HAP-1 (cell line): ENCODE measurements at regions not wholly inside any gene's neighbourhood (a gene's known extent, or its start where the extent isn't known, plus 50 kb on each side); places are given as distances from the start of the nearest gene placed in this dataset.

Experiments
- DNase-seq, 2 experiments: peaks; one replicate each; pipeline ENCODE4 v3.0.0-alpha.2; 2016 to 2020; ENCODE audit warnings: low spot score in 2 of 2
- H3K27me3 ChIP-seq: fragments of 250-450 bp; sonication (Bioruptor Pico); 2 replicates; pipeline ENCODE4 v1.5.1; 2020; ENCODE audit warnings: low read depth, mild to moderate bottlenecking, moderate library complexity
- H3K36me3 ChIP-seq: fragments of 250-450 bp; sonication (Bioruptor Pico); replicated peaks from 2 replicates; pipeline ENCODE4 v1.5.1; 2020; ENCODE audit warnings: mild to moderate bottlenecking
- H3K4me1 ChIP-seq: fragments of 250-450 bp; sonication (Bioruptor Pico); 2 replicates; pipeline ENCODE4 v1.5.1; 2020; ENCODE audit warnings: mild to moderate bottlenecking
- H3K4me3 ChIP-seq: fragments of 250-450 bp; sonication (Bioruptor Pico); 2 replicates; pipeline ENCODE4 v1.5.1; 2020; ENCODE audit warnings: mild to moderate bottlenecking, moderate library complexity
- H3K9me3 ChIP-seq: fragments of 250-450 bp; sonication (Bioruptor Pico); 2 replicates; pipeline ENCODE4 v1.5.1; 2020; ENCODE audit warnings: mild to moderate bottlenecking, moderate library complexity
- in situ Hi-C: fragments of 300-500 bp; cut with MboI; formaldehyde crosslinking; loops from 3 replicates; pipeline ENCODE4 v1.14.3; 2020; ENCODE audit warnings: low sequenced_read_pairs, inconsistent platforms, mixed read lengths

DNA sequence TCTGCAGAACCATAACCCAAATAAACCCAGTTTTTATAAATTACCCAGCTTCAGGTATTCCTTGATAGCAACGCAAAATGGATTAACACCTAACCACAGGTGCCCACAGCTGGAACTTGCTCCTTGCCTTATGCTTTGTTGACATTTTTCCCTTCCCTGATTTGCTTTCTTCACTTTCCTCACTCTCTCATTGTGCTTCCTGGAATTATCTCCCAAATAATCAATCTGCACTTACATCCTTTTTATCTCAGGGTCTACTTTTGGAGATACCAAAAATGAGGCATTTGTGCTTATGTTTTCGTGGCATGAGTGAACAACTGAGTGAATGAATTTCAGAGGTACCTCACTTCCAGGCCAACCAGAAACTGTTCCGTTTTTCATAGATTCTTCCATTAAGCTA, 374.3 kb downstream of the DOK5 start:
- H3K27me3 ChIP-seq, result no peaks in the 10 kb centered on the region
- no peak overlapping the region for H3K4me3 ChIP-seq
- no peaks in the 10 kb centered on the region for H3K9me3 ChIP-seq
- DNase-seq, result no peak
- no peaks in the 10 kb centered on the region for H3K36me3 ChIP-seq
- in situ Hi-C loops, result no loop called here
- no peaks in the 10 kb centered on the region for H3K4me1 ChIP-seq

DNA sequence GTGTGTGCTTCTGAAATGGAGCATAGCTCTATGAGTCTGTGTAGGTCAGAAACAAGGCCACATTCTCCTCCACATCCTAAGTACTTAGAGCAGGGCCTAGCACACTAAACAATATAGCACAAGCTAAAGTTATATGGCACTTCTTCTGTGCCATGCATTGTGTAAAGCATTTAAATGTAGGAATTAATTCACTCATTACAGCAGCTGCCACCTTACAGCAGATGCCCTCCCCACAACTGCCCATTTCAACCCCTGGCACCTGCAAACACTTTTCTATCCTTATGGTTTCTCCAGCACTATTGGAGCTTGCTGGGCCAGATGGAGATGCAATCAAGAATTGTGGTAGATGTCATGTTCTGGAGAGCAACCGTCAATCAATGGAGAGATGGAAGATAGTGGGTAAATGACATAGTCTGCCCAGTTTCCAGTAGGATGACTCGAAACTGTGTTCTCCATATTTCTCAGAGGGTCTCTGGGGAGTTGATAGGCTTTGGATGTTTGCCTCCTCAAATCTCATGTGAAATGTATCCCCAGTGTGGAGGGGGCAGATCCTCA, 373.7 kb downstream of the DOK5 start:
- Histone ChIP-seq H3K36me3 (no peaks in the 10 kb centered on the region), H3K27me3 (no peaks in the 10 kb centered on the region), H3K4me3 (no peak overlapping the region), H3K4me1 (no peaks in the 10 kb centered on the region), H3K9me3 (no peaks in the 10 kb centered on the region)
- in situ Hi-C loops, result no loop called here
- no peak for DNase-seq

DNA sequence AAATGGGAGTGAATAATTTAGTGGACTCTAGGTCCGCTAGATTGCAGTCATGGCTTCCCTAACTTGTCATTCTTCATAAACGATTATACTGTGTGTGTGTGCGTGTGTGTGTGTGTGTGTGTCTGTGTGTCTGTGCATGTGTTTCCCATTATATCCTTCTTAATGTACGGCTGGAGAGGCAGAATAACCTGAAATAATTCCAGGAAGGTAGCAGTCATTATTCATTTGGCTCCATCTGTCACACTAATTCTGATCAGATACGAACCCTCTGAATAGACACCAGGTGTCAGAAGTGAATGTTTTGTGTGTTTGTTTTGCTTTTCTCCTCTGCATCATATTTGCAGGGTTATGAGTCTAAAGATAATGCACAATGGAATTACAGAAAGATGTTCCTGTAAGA, 372.9 kb downstream of the DOK5 start:
- Histone ChIP-seq H3K27me3 (no peaks in the 10 kb centered on the region), H3K9me3 (no peaks in the 10 kb centered on the region), H3K4me3 (no peak overlapping the region), H3K36me3 (no peaks in the 10 kb centered on the region), H3K4me1 (no peaks in the 10 kb centered on the region)
- no peak for DNase-seq
- in situ Hi-C loops, result no loop called here

DNA sequence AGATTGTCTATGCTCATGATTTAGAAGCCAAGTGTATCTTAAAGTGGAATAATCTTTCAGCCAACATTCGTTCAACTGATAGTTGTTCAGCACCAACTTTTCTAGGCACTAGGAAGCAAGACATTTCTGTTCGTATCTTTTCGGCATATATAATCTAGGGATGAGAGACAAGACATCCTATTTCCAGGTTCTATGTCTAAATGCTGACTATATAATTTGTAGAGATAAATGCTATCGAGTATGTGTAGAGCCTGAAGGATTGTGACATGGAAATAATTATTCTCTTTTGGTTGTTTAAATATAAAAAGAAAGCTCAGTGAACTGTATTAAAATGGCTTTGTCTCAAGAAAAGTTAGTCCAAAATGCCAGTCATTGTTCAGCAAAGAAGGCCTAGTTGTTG, 371.6 kb downstream of the DOK5 start:
- in situ Hi-C loops, result no loop called here
- Histone ChIP-seq H3K9me3 (no peaks in the 10 kb centered on the region), H3K4me1 (no peaks in the 10 kb centered on the region), H3K36me3 (no peaks in the 10 kb centered on the region), H3K27me3 (no peaks in the 10 kb centered on the region), H3K4me3 (no peak overlapping the region)
- no peak for DNase-seq

DNA sequence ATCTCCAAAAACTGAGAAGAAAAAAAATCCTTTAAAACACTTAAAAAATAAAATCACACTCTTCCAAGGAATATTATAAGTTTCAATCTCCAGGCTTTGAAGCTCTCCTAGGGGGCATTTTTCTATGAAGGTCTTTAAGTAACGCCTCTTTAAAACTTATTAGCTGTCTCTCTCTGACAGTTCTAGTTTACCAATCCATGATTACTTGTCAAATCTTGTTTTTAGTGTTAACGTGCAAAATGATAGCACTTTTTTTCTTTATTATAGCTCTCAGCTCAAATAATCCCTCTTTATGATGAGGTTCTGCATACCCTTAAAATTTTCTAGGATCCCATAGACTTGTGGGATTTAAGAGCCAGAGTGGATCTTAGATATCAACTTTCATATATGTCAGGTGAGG, 369.0 kb downstream of the DOK5 start:
- Histone ChIP-seq H3K4me1 (no peaks in the 10 kb centered on the region), H3K4me3 (no peak overlapping the region), H3K9me3 (no peaks in the 10 kb centered on the region), H3K36me3 (no peaks in the 10 kb centered on the region), H3K27me3 (no peaks in the 10 kb centered on the region)
- no peak for DNase-seq
- in situ Hi-C loops, result no loop called here

DNA sequence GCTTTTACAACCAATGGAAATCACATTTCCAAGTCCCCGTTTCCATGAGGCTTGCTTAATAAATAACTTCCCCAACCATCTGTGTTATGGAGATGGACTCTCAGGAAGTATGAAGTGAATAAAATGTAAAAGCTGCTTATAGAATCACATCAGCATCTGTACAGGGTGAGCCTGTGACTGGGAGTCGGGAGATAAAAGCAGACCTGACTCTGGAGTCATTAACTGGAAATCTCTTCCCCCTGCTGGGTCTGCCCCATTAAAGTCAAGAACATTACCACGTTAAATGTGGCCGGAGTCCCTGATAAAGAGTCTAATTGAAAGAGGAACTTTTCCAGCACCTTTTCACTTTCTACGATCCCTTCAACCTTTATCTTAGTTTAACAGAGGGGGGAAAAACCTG, 368.5 kb downstream of the DOK5 start:
- DNase-seq, result no peak
- in situ Hi-C loops, result no loop called here
- Histone ChIP-seq H3K4me3 (no peak overlapping the region), H3K9me3 (no peaks in the 10 kb centered on the region), H3K4me1 (no peaks in the 10 kb centered on the region), H3K27me3 (no peaks in the 10 kb centered on the region), H3K36me3 (no peaks in the 10 kb centered on the region)

DNA sequence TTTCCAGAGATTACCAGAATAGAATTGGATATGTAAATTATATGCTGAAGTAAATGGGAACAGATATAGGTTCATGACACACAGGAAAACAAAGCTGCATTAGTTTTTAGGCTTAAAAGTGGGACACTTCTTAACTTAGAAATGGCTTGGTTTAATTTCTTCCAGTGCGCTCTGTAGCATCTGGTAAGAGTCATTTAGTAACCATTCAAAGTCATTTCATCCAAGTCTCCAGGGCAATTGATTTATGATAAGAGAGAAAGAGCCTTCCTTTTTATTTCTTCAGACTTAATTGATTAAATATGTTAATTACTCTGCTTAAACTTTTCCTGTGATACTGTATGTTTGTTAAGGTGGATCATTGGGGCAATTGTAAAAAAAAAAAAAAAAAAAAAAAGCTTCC, 368.0 kb downstream of the DOK5 start:
- no peaks in the 10 kb centered on the region for H3K27me3 ChIP-seq
- in situ Hi-C loops, result no loop called here
- H3K36me3 ChIP-seq, result no peaks in the 10 kb centered on the region

DNA sequence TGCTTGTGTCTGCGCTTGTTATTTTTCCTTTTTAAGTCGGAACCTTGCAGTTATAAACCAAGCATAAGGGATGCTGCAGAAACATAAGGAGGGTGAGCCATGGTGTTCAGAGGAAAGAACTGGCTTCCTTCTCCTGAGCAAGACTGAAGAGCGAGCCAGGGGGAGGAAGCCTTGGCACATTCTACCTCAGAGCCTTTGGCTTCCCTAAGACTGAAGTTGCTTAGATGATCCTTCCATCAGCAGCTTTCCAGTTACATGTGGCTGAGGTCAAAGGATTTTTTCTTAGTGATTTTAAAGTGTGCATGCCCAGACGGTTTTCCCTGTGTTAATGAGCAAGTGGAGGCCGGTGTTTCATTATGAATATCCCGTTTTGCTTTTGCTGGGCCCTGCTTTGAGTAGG, 363.8 kb downstream of the DOK5 start:
- no peaks in the 10 kb centered on the region for H3K27me3 ChIP-seq
- H3K4me1 ChIP-seq, result no peaks in the 10 kb centered on the region
- DNase-seq, result no peak
- in situ Hi-C loops, result no loop called here
- no peak overlapping the region for H3K4me3 ChIP-seq
- H3K9me3 ChIP-seq, result no peaks in the 10 kb centered on the region
- H3K36me3 ChIP-seq, result no peaks in the 10 kb centered on the region

More for the DNA sequence above, 368.0 kb downstream of the DOK5 start:
- H3K9me3 ChIP-seq, result no peaks in the 10 kb centered on the region
- H3K4me1 ChIP-seq, result no peaks in the 10 kb centered on the region
- no peak overlapping the region for H3K4me3 ChIP-seq
- no peak for DNase-seq

DNA sequence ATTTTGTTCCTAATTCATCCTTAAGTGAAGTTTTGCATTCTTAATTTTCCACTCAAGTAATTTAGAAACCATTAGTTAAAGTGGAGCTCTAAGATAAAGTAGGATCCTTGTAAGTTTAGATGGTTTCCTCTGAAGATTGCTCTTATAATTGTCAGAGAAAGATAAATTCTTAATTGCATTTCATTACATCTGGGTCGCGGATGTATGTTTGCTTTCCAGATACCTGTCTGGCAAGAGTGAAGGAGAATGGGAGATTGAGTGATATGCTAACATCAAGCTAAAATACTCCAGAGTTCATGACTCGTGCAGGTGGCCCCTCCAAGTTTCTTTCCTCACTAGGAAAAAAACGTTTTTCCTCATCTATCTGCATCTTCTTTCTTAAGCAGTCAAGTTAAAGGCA, 361.8 kb downstream of the DOK5 start:
- Histone ChIP-seq H3K4me3 (no peak overlapping the region), H3K9me3 (no peaks in the 10 kb centered on the region), H3K4me1 (no peaks in the 10 kb centered on the region), H3K27me3 (no peaks in the 10 kb centered on the region), H3K36me3 (no peaks in the 10 kb centered on the region)
- DNase-seq, result no peak
- in situ Hi-C loops, result no loop called here

DNA sequence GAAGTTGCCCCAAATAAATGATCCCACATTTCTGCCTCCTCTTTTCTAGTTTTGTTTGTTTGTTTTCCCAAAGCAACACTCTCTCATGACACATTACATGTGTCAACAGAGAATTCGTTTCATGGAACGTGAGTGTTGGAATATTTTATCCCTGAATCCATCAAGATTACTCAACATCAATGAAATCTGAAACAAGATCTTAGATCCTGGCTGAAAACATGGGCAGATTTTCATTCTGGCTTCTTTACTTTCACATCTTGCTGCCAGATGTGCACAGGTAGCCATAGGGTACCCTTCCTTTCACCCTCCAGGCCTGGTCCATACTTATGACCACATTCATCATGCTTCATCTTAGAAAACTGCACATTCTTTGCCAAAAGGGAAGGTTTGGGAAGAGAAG, 347.0 kb downstream of the DOK5 start:
- H3K9me3 ChIP-seq, result no peaks in the 10 kb centered on the region

DNA sequence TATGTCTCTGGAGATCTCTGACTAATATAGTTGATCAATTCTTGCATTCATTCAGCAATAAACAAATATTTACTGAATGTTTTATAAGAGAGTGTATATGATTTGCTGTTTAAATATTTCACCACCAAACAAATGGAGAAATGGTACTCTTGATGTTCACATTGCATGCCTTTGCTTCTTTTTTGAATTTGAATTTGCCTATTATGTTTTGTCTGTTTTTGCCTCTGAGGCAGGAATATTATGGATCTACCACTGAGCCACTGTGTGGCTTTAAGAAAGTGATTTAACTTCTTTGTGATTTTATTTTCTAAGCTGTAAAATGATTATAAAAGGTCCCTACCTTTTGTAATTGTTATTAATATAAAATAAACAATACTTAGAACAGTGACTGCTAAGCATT, 345.0 kb downstream of the DOK5 start:
- no peaks in the 10 kb centered on the region for H3K36me3 ChIP-seq
- no peaks in the 10 kb centered on the region for H3K27me3 ChIP-seq
- H3K4me3 ChIP-seq, result no peak overlapping the region
- H3K4me1 ChIP-seq, result no peaks in the 10 kb centered on the region
- no peak for DNase-seq
- in situ Hi-C loops, result no loop called here
- no peaks in the 10 kb centered on the region for H3K9me3 ChIP-seq

More for the DNA sequence above, 347.0 kb downstream of the DOK5 start:
- H3K36me3 ChIP-seq, result no peaks in the 10 kb centered on the region
- no peaks in the 10 kb centered on the region for H3K27me3 ChIP-seq
- no peak for DNase-seq
- no peak overlapping the region for H3K4me3 ChIP-seq
- H3K4me1 ChIP-seq, result no peaks in the 10 kb centered on the region
- in situ Hi-C loops, result no loop called here

DNA sequence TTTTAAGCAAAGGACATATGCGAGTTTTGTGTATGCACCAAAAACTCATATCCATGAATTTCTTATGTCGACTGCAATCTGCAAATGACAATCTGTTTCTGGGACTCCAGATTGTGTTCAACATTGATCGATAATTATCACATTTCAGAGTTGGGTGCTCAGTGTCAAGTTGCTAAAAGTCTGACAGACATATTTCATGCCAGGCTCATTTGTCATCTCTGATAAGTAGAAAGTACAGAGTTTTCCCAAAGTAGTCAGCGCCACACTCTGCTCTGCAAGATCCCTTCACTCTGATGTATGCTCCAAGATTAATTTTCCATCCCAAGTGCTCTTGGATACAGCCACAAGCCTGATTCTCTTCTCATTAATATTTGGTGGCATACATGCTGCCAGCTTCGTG, 331.1 kb downstream of the DOK5 start:
- DNase-seq, result no peak
- Histone ChIP-seq H3K4me1 (no peaks in the 10 kb centered on the region), H3K4me3 (no peak overlapping the region), H3K36me3 (no peaks in the 10 kb centered on the region), H3K9me3 (no peaks in the 10 kb centered on the region), H3K27me3 (no peaks in the 10 kb centered on the region)
- in situ Hi-C loops, result no loop called here

DNA sequence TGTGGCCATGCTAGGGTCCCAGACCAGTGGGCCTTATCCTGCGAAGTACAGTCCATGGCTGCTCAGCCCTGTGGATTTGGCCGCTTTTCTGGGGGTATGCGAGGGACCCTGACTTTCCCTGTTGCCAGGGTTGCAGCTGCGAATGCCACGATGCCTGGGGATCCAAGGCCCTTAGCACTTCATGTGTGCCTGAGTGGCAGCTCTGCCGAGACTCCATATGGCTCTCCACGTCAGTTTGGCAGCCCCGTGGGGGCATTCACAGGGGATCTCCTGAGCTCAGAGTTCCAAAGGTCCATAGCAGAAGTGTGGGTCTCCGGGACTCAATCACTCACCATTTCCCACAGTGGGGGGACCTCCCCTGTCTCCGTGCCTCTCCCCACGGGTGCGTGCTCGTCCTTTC, 319.5 kb downstream of the DOK5 start:
- H3K4me1 ChIP-seq, result no peaks in the 10 kb centered on the region
- H3K4me3 ChIP-seq, result no peak overlapping the region
- H3K36me3 ChIP-seq, result no peaks in the 10 kb centered on the region
- H3K9me3 ChIP-seq, result no peaks in the 10 kb centered on the region
- no peak for DNase-seq
- in situ Hi-C loops, result no loop called here
- H3K27me3 ChIP-seq, result no peaks in the 10 kb centered on the region

DNA sequence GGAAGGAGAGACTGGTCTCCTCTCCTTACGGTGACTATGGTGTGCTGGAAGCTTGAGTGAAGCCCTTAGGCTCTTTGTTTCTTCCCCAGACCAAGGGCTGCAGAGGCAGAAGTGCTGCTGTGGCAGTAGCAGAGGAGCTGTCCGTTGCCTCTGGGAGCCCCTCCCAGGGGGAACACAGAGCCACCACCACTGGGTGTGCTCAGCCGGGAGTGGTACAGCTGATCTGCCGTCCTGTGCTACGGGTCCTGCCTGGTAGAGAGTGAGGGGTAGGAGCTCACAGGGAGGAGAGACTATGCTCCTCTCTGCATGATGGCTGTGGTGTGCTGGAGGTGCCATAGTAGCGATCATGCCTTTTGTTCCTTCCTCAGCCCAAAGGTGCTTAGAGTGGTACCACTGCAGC, 318.7 kb downstream of the DOK5 start:
- H3K4me1 ChIP-seq, result no peaks in the 10 kb centered on the region
- in situ Hi-C loops, result no loop called here
- no peak for DNase-seq

DNA sequence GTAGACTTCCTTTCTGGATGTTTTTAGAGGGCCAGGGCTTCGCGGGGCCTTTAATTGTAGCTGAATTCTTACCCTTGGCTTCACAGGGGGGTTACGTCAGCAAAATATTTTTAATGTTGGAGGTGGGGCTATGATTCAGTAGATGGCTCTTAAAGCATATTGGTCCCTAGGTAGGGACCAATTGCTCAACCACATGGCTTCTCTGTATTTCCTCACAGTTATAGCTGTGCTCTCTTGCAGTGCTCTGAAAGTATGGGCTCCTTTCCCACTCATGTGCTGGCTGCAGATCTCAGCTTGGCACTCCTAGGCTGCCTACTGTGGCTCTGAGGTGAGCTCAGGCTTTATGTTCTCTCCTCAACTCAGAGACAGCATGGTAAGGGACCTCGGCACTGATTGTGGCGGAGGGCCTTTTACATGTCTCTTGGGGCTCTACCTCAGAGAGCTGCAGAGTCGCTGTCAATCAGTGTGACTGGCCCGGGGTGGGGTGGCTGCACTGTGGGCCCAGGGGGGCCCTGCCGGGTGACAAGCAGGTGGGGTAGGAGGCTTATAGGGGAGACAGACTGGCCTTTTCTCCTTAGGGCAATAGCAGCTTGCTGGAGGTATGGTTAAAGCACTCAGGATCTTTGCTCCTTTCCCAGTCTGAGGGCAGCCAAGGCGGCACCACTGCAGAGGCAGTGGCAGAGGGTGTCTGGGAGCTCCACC, 318.0 kb downstream of the DOK5 start:
- DNase-seq, result no peak
- in situ Hi-C loops, result no loop called here
- no peak overlapping the region for H3K4me3 ChIP-seq
- H3K36me3 ChIP-seq, result no peaks in the 10 kb centered on the region
- no peaks in the 10 kb centered on the region for H3K27me3 ChIP-seq
- no peaks in the 10 kb centered on the region for H3K9me3 ChIP-seq
- no peaks in the 10 kb centered on the region for H3K4me1 ChIP-seq

More for the DNA sequence above, 318.7 kb downstream of the DOK5 start:
- no peaks in the 10 kb centered on the region for H3K27me3 ChIP-seq
- H3K9me3 ChIP-seq, result no peaks in the 10 kb centered on the region
- no peak overlapping the region for H3K4me3 ChIP-seq
- no peaks in the 10 kb centered on the region for H3K36me3 ChIP-seq
